Keratinocyte (primary cell): ENCODE measurements at regions not wholly inside any gene's neighbourhood (a gene's known extent, or its start where the extent isn't known, plus 50 kb on each side); places are given as distances from the start of the nearest gene placed in this dataset.
"Not testable (repeated sequence)": the region's sequence is repeated elsewhere in the genome, so short reads cannot be mapped to it uniquely, and the experiment has no call there.

Source experiments
- DNase-seq: peaks from one replicate; pipeline ENCODE4 v3.0.0-alpha.2; 2011; ENCODE audit warnings: low read depth, missing footprints, low spot score
- FAIRE-seq: peaks from 2 replicates; lab custom pipeline; 2011; peaks lifted over from hg19 to GRCh38; lab: Jason Lieb, UNC
- H2AFZ ChIP-seq: 2 replicates; pipeline ENCODE4 v1.6.0; 2012; ENCODE audit warnings: low read length, control low read depth, inconsistent platforms; ENCODE audit not compliant: control insufficient read depth
- H3K27ac ChIP-seq: 2 replicates; pipeline ENCODE4 v1.5.1; 2011; ENCODE audit warnings: low read length; ENCODE audit not compliant: control insufficient read depth, insufficient read depth
- H3K27me3 ChIP-seq: 3 replicates; pipeline ENCODE4 v1.6.0; 2011; ENCODE audit warnings: low read length; ENCODE audit not compliant: control insufficient read depth, insufficient read depth; ENCODE audit errors: extremely low read depth
- H3K36me3 ChIP-seq, 2 experiments: 2 replicates in 1 of 2; 3 replicates in 1 of 2; pipeline ENCODE4 v1.5.1; 2011; ENCODE audit warnings: low read length in 2 of 2, mild to moderate bottlenecking in 1 of 2; ENCODE audit not compliant: control insufficient read depth in 2 of 2, insufficient read depth in 2 of 2; ENCODE audit errors: extremely low read depth in 1 of 2
- H3K4me1 ChIP-seq: 3 replicates; pipeline ENCODE4 v1.5.1; 2011; ENCODE audit warnings: low read length; ENCODE audit not compliant: control insufficient read depth, insufficient read depth; ENCODE audit errors: extremely low read depth
- H3K4me2 ChIP-seq: 3 replicates; pipeline ENCODE4 v1.6.0; 2011; ENCODE audit warnings: low read depth, low read length; ENCODE audit not compliant: control insufficient read depth, insufficient read depth; ENCODE audit errors: extremely low read depth
- H3K4me3 ChIP-seq, 3 experiments: fragments of 200-600 bp in 1 of 3; sonication (generic) in 1 of 3; 2 replicates in 2 of 3; 3 replicates in 1 of 3; pipeline ENCODE4 v1.5.1; 2011 to 2016; ENCODE audit warnings: low read length in 3 of 3, mild to moderate bottlenecking in 3 of 3, control low read depth in 2 of 3, inconsistent platforms in 1 of 3, low read depth in 1 of 3, mixed read lengths in 1 of 3, mixed run types in 1 of 3, moderate library complexity in 1 of 3; ENCODE audit not compliant: control insufficient read depth in 2 of 3, insufficient read depth in 2 of 3; ENCODE audit errors: extremely low read depth in 1 of 3
- H3K79me2 ChIP-seq: 2 replicates; pipeline ENCODE4 v1.6.0; 2012; ENCODE audit warnings: low read length; ENCODE audit not compliant: control insufficient read depth, insufficient read depth
- H3K9ac ChIP-seq: 3 replicates; pipeline ENCODE4 v1.6.0; 2011; ENCODE audit warnings: low read length; ENCODE audit not compliant: control insufficient read depth, insufficient read depth; ENCODE audit errors: extremely low read depth
- H3K9me1 ChIP-seq: 3 replicates; pipeline ENCODE4 v1.6.0; 2011; ENCODE audit warnings: low read length; ENCODE audit not compliant: control insufficient read depth, insufficient read depth; ENCODE audit errors: extremely low read depth
- H3K9me3 ChIP-seq: 2 replicates; pipeline ENCODE4 v1.5.1; 2012; ENCODE audit warnings: low read depth, low read length; ENCODE audit not compliant: control insufficient read depth
- H4K20me1 ChIP-seq: 3 replicates; pipeline ENCODE4 v1.6.0; 2011; ENCODE audit warnings: low read length; ENCODE audit not compliant: control insufficient read depth, insufficient read depth; ENCODE audit errors: extremely low read depth
- EZH2 ChIP-seq: IDR thresholded peaks from one replicate; pipeline ENCODE4 v1.6.1; 2012; ENCODE audit warnings: inconsistent platforms, mild to moderate bottlenecking, low read length, moderate library complexity
- dilution Hi-C: fragments of 300-500 bp; cut with MboI; formaldehyde crosslinking; loops from one replicate; pipeline ENCODE4 v1.7.0; 2020; ENCODE audit warnings: low sequenced_read_pairs; ENCODE audit not compliant: extremely low pct_ligation_motif_present
- TF ChIP-seq, protein P1 (sequence below), 3 experiments: IDR thresholded peaks in 1 of 3; conservative IDR thresholded peaks in 1 of 3; optimal IDR thresholded peaks in 1 of 3; 2 replicates in 2 of 3; 3 replicates in 1 of 3; pipeline versions ENCODE3 to v1.5.1; 2011; ENCODE audit warnings: low read length in 3 of 3, mild to moderate bottlenecking in 3 of 3, moderate library complexity in 2 of 3, control low read depth in 1 of 3, inconsistent platforms in 1 of 3; ENCODE audit not compliant: insufficient read depth in 2 of 3; ENCODE audit errors: extremely low read depth in 1 of 3

GRCh38 chrX:131893857-131894256 is 129.2 kb upstream of the STK26 start:
- H3K4me1 ChIP-seq, H4K20me1 ChIP-seq, DNase-seq, H3K27ac ChIP-seq, H3K27me3 ChIP-seq, H3K4me3 ChIP-seq, H3K9me3 ChIP-seq, H2AFZ ChIP-seq, H3K9me1 ChIP-seq, FAIRE-seq, H3K9ac ChIP-seq, H3K79me2 ChIP-seq, dilution Hi-C loops, H3K36me3 ChIP-seq, H3K4me2 ChIP-seq: not testable (repeated sequence)

DNA sequence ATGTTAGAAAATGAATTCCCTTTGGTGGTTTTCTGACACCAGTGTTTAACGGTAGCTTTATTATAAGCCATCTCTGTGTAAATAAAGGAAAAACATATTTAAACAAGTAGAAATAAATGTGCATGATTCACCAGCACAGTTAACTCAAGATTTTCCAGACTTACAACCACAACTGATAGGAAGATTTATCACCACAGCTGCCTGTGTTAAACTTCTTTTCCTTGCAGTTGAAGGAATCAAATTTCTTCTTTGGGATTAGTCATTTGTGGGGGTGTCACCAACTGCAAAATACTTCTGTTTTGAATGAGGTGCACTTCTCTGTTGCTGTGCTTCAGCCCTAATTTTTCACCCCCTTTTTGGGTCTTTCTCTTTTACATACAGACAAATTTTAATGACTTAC is 128.1 kb upstream of the STK26 start:
- Histone ChIP-seq H3K9me3 (no peaks in the 10 kb centered on the region), H3K4me1 (no peaks in the 10 kb centered on the region), H3K79me2 (no peaks in the 10 kb centered on the region), H3K9me1 (no peaks in the 10 kb centered on the region), H3K4me2 (no peak overlapping the region), H2AFZ (no peak overlapping the region), H3K4me3 (no peak overlapping the region), H3K36me3 (no peaks in the 10 kb centered on the region), H3K9ac (no peak overlapping the region), H3K27me3 (no peaks in the 10 kb centered on the region), H3K27ac (no peak overlapping the region), H4K20me1 (no peaks in the 10 kb centered on the region)
- DNase-seq = no peak
- dilution Hi-C loops = no loop called here
- TF ChIP-seq EZH2 = no peak
- TF ChIP-seq, protein P1, sequence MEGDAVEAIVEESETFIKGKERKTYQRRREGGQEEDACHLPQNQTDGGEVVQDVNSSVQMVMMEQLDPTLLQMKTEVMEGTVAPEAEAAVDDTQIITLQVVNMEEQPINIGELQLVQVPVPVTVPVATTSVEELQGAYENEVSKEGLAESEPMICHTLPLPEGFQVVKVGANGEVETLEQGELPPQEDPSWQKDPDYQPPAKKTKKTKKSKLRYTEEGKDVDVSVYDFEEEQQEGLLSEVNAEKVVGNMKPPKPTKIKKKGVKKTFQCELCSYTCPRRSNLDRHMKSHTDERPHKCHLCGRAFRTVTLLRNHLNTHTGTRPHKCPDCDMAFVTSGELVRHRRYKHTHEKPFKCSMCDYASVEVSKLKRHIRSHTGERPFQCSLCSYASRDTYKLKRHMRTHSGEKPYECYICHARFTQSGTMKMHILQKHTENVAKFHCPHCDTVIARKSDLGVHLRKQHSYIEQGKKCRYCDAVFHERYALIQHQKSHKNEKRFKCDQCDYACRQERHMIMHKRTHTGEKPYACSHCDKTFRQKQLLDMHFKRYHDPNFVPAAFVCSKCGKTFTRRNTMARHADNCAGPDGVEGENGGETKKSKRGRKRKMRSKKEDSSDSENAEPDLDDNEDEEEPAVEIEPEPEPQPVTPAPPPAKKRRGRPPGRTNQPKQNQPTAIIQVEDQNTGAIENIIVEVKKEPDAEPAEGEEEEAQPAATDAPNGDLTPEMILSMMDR (optimal IDR thresholded peaks at IDR 0.05 in 1 of 3, IDR thresholded peaks at IDR 0.05 in 1 of 3, conservative IDR thresholded peaks at IDR 0.05 in 1 of 3; ENCODE audit: extremely low read depth in 1 of 3, insufficient read depth in 2 of 3, low read length in 3 of 3) = no peak
- no peak for FAIRE-seq

- H3K79me2 ChIP-seq = no peaks in the 10 kb centered on the region
- H3K4me3 ChIP-seq = no peak overlapping the region
- no peak for FAIRE-seq
- H3K27ac ChIP-seq = no peak overlapping the region
- no peaks in the 10 kb centered on the region for H3K9me3 ChIP-seq
- no peak for DNase-seq
- no peak overlapping the region for H2AFZ ChIP-seq
- no peaks in the 10 kb centered on the region for H3K4me1 ChIP-seq
- H3K4me2 ChIP-seq = no peak overlapping the region
- peaks cover 4% of the 10 kb centered on the region for H3K27me3 ChIP-seq
- H3K9ac ChIP-seq = no peak overlapping the region
- dilution Hi-C loops = no loop called here
- no peak for TF ChIP-seq EZH2
- TF ChIP-seq, protein P1 (optimal IDR thresholded peaks at IDR 0.05 in 1 of 3, IDR thresholded peaks at IDR 0.05 in 1 of 3, conservative IDR thresholded peaks at IDR 0.05 in 1 of 3; ENCODE audit: extremely low read depth in 1 of 3, insufficient read depth in 2 of 3, low read length in 3 of 3) = no peak
- no peaks in the 10 kb centered on the region for H4K20me1 ChIP-seq
- H3K9me1 ChIP-seq = no peaks in the 10 kb centered on the region
- no peaks in the 10 kb centered on the region for H3K36me3 ChIP-seq
Measured at GRCh38 chrX:131895807-131896206, 127.3 kb upstream of the STK26 start.
